H54 (cell line): ENCODE measurements at regions not wholly inside any gene's neighbourhood (a gene's known extent, or its start where the extent isn't known, plus 50 kb on each side); places are given as distances from the start of the nearest gene placed in this dataset.
"Not testable (repeated sequence)": the region's sequence is repeated elsewhere in the genome, so short reads cannot be mapped to it uniquely, and the experiment has no call there.

Experiments used
- DNase-seq: peaks from one replicate; pipeline ENCODE4 v3.0.0; 2011; ENCODE audit warnings: low spot score, mixed read lengths; ENCODE audit not compliant: insufficient read length
- FAIRE-seq: peaks from 3 replicates; lab custom pipeline; 2011; peaks lifted over from hg19 to GRCh38; lab: Jason Lieb, UNC

- peak; percentile 90 for FAIRE-seq
- DNase-seq, result not testable (repeated sequence)
Observed at GRCh38 chr2:87602728-87603127, 145.2 kb upstream of the PLGLB2 start.

- not testable (repeated sequence) for DNase-seq, FAIRE-seq
Observed at GRCh38 chr2:87603418-87604278, 144.2 kb upstream of the PLGLB2 start.

- DNase-seq, FAIRE-seq: not testable (repeated sequence)
Observed at GRCh38 chr2:87604279-87604818, 143.5 kb upstream of the PLGLB2 start.

GRCh38 chr2:87604980-87605379 is 142.9 kb upstream of the PLGLB2 start:
- not testable (repeated sequence) for FAIRE-seq, DNase-seq

GRCh38 chr2:87608377-87609166 is 139.3 kb upstream of the PLGLB2 start:
- not testable (repeated sequence) for DNase-seq, FAIRE-seq

- DNase-seq, FAIRE-seq: not testable (repeated sequence)
Observed at GRCh38 chr2:87610974-87611373, 136.9 kb upstream of the PLGLB2 start.

- DNase-seq, FAIRE-seq: not testable (repeated sequence)
Observed at GRCh38 chr2:87611416-87611815, 136.5 kb upstream of the PLGLB2 start.

- DNase-seq, FAIRE-seq: not testable (repeated sequence)
Observed at GRCh38 chr2:87611956-87612355, 135.9 kb upstream of the PLGLB2 start.

GRCh38 chr2:87614829-87615434 is 133.0 kb upstream of the PLGLB2 start:
- FAIRE-seq, DNase-seq: not testable (repeated sequence)

- DNase-seq, FAIRE-seq: not testable (repeated sequence)
Observed at GRCh38 chr2:87619121-87619520, 128.8 kb upstream of the PLGLB2 start.

GRCh38 chr2:87621139-87621538 is 126.7 kb upstream of the PLGLB2 start:
- not testable (repeated sequence) for DNase-seq
- peak; percentile 79 for FAIRE-seq

GRCh38 chr2:87622720-87623119 is 125.2 kb upstream of the PLGLB2 start:
- FAIRE-seq, result not testable (repeated sequence)

GRCh38 chr2:87629491-87630458 is 118.1 kb upstream of the PLGLB2 start:
- peak; percentile 98 for FAIRE-seq
- not testable (repeated sequence) for DNase-seq

More at GRCh38 chr2:87622720-87623119, 125.2 kb upstream of the PLGLB2 start:
- DNase-seq, result not testable (repeated sequence)

- DNase-seq, FAIRE-seq: not testable (repeated sequence)
Observed at GRCh38 chr2:87630892-87631291, 117.0 kb upstream of the PLGLB2 start.

- not testable (repeated sequence) for DNase-seq, FAIRE-seq
Observed at GRCh38 chr2:87631402-87631801, 116.5 kb upstream of the PLGLB2 start.

GRCh38 chr2:87633287-87633963 is 114.5 kb upstream of the PLGLB2 start:
- FAIRE-seq, result peak; percentile 43

GRCh38 chr2:87634106-87634505 is 113.8 kb upstream of the PLGLB2 start:
- not testable (repeated sequence) for FAIRE-seq, DNase-seq

More at GRCh38 chr2:87633287-87633963, 114.5 kb upstream of the PLGLB2 start:
- DNase-seq, result not testable (repeated sequence)
